A549 (cell line): ENCODE measurements at regions not wholly inside any gene's neighbourhood (a gene's known extent, or its start where the extent isn't known, plus 50 kb on each side); places are given as distances from the start of the nearest gene placed in this dataset.

Experiments
- CTCF ChIP-seq: fragments of >200 bp; sonication (Bioruptor Twin); formaldehyde crosslinking; IDR thresholded peaks from 3 replicates; pipeline ENCODE4 v1.5.1; 2016
- EP300 ChIP-seq, 2 experiments: fragments of >200 bp; sonication (Bioruptor Twin); formaldehyde crosslinking; IDR thresholded peaks; 2 replicates in 1 of 2; 3 replicates in 1 of 2; pipeline ENCODE4 v1.6.1; 2016 to 2017
- HDAC2 ChIP-seq: fragments of 200-600 bp; sonication (generic); IDR thresholded peaks from 2 replicates; pipeline ENCODE4 v1.6.1; 2016
- JUNB ChIP-seq: fragments of >200 bp; sonication (Bioruptor Twin); formaldehyde crosslinking; IDR thresholded peaks from 2 replicates; pipeline ENCODE4 v1.6.1; 2016
- MAZ ChIP-seq: fragments of 150-350 bp; IDR thresholded peaks from 2 replicates; pipeline ENCODE4 v1.6.1; 2014; ENCODE audit warnings: antibody characterized with exemption, low read depth, low read length, borderline replicate concordance
- PHF8 ChIP-seq: fragments of 200-600 bp; sonication (generic); IDR thresholded peaks from 2 replicates; pipeline ENCODE4 v1.6.1; 2016; ENCODE audit warnings: low read depth, mild to moderate bottlenecking, antibody characterized with exemption, moderate library complexity, borderline replicate concordance
- RAD21 ChIP-seq, 2 experiments: fragments of >200 bp in 1 of 2; sonication (Bioruptor Twin) in 1 of 2; formaldehyde crosslinking in 1 of 2; IDR thresholded peaks in 1 of 2; conservative IDR thresholded peaks in 1 of 2; 2 replicates in 1 of 2; 3 replicates in 1 of 2; pipeline ENCODE4 v1.6.1; 2012 to 2018; ENCODE audit warnings: inconsistent platforms in 1 of 2
- REST ChIP-seq: fragments of 200-600 bp; sonication (generic); IDR thresholded peaks from 2 replicates; pipeline ENCODE4 v1.6.1; 2016; ENCODE audit warnings: antibody characterized with exemption, mild to moderate bottlenecking, moderate library complexity

DNA sequence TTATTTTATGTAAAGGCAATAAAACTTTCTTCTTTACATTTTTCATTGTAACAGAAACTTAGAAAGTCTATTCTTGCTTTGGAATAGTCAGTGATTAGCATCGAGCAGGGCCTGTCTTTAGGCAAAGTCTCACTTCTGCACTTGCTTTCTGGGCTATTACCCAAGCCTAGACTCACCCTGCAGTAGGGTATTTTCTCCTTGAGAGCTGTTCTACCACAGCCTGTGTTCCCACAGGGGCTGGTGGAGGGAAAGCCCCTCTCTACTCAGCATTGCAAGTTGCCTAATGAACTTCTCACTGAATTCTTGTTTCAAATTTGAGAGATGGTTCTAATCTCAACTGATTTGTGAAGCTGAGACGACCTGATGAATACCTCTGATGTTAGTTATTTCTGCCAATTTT, 111.7 kb upstream of the KLHL14 start:
- TF ChIP-seq CTCF (no peak), JUNB (no peak), EP300 (IDR thresholded peaks at IDR 0.05) (no peak), RAD21 (conservative IDR thresholded peaks at IDR 0.05 in 1 of 2, IDR thresholded peaks at IDR 0.05 in 1 of 2) (no peak), REST (no peak), MAZ (no peak), PHF8 (no peak), HDAC2 (no peak)
